RWPE2 (cell line): ENCODE measurements at regions not wholly inside any gene's neighbourhood (a gene's known extent, or its start where the extent isn't known, plus 50 kb on each side); places are given as distances from the start of the nearest gene placed in this dataset.

Experiments used
- ATAC-seq: fragments of 200-7000 bp; cut with Tn5 transposase; 3 replicates; pipeline ENCODE4 v1.9.1; 2021; ENCODE audit warnings: low read depth
- DNase-seq: peaks from one replicate; pipeline ENCODE4 v3.0.0-alpha.2; 2020; ENCODE audit warnings: low spot score
- H3K27ac ChIP-seq: fragments of 450-650 bp; 2 replicates; pipeline ENCODE4 v1.5.1; 2017; ENCODE audit warnings: mild to moderate bottlenecking; ENCODE audit not compliant: poor library complexity, severe bottlenecking
- H3K27me3 ChIP-seq: fragments of 250-450 bp; sonication (Bioruptor Pico); 2 replicates; pipeline ENCODE4 v1.5.1; 2021; ENCODE audit warnings: mild to moderate bottlenecking, moderate library complexity; ENCODE audit not compliant: insufficient read depth, poor library complexity, severe bottlenecking
- H3K36me3 ChIP-seq: fragments of 250-450 bp; sonication (Bioruptor Pico); 2 replicates; pipeline ENCODE4 v1.5.1; 2020; ENCODE audit warnings: low read depth, mild to moderate bottlenecking, moderate library complexity
- H3K4me1 ChIP-seq: fragments of 250-450 bp; sonication (Bioruptor Pico); 2 replicates; pipeline ENCODE4 v1.5.1; 2021; ENCODE audit warnings: mild to moderate bottlenecking, moderate library complexity; ENCODE audit not compliant: insufficient read depth, poor library complexity, severe bottlenecking
- H3K4me3 ChIP-seq: fragments of 250-450 bp; sonication (Bioruptor Pico); 2 replicates; pipeline ENCODE4 v1.5.1; 2021; ENCODE audit warnings: mild to moderate bottlenecking, moderate library complexity; ENCODE audit not compliant: severe bottlenecking
- H3K9me3 ChIP-seq: fragments of 250-450 bp; sonication (Bioruptor Pico); 2 replicates; pipeline ENCODE4 v1.5.1; 2021; ENCODE audit warnings: mild to moderate bottlenecking, moderate library complexity; ENCODE audit not compliant: severe bottlenecking
- TF ChIP-seq, protein P1 (sequence below): fragments of 450-650 bp; IDR thresholded peaks from one replicate; pipeline ENCODE4 v1.5.1; 2017; ENCODE audit warnings: mild to moderate bottlenecking, moderate library complexity; ENCODE audit not compliant: poor library complexity, severe bottlenecking

DNA sequence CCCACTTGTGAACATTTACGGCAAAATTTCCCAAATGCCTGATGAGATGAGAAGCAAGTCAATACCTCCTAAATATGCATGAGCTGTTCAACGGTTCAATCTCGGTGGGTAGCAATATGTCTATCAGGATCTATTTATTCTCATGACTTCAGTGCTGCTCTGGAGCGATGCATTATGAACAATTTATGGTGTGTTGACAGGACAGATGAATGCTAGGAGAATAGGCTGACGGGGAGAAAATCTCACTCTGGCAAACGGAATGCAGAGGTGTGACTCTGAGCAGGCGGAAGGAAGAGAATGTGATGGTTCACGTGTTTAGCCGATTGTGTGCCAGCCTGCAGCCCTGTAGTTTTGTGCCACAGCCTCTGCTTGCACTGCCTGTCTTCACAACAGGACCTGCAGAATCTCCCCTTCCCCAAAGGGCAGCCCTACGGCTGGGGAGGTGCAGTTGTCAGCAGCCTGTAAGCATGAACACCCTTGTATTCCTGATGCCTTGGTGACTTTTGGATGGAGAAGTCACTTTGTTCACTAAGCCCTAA is 345.2 kb downstream of the PHKB start:
- H3K9me3 ChIP-seq, result no peaks in the 10 kb centered on the region
- H3K36me3 ChIP-seq, result no peaks in the 10 kb centered on the region
- no peaks in the 10 kb centered on the region for H3K4me1 ChIP-seq
- DNase-seq (no peak), ATAC-seq (no peak)
- no peak overlapping the region for H3K4me3 ChIP-seq
- H3K27me3 ChIP-seq, result no peaks in the 10 kb centered on the region
- H3K27ac ChIP-seq, result no peak overlapping the region
- TF ChIP-seq, protein P1, sequence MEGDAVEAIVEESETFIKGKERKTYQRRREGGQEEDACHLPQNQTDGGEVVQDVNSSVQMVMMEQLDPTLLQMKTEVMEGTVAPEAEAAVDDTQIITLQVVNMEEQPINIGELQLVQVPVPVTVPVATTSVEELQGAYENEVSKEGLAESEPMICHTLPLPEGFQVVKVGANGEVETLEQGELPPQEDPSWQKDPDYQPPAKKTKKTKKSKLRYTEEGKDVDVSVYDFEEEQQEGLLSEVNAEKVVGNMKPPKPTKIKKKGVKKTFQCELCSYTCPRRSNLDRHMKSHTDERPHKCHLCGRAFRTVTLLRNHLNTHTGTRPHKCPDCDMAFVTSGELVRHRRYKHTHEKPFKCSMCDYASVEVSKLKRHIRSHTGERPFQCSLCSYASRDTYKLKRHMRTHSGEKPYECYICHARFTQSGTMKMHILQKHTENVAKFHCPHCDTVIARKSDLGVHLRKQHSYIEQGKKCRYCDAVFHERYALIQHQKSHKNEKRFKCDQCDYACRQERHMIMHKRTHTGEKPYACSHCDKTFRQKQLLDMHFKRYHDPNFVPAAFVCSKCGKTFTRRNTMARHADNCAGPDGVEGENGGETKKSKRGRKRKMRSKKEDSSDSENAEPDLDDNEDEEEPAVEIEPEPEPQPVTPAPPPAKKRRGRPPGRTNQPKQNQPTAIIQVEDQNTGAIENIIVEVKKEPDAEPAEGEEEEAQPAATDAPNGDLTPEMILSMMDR, result no peak

DNA sequence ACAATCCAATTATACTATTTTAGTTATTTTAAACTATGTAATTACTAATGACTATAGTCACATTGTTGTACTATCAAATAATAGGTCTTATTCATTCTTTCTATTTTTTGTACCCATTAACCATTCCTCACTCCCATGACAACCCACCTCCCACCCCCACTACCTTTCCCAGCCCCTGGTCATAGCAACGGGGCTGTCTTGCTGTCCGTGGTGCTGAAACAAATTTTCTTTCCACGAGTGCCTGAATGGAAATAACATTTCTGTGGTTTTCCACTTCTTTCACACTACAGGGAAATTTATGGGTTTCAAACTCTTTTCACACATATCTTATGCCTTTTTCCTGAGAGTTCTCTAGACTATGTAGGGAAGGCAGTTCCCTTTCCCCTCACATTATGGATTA is 326.6 kb downstream of the PHKB start:
- Histone ChIP-seq H3K4me1 (no peaks in the 10 kb centered on the region), H3K27ac (no peak overlapping the region), H3K27me3 (no peaks in the 10 kb centered on the region), H3K4me3 (no peak overlapping the region), H3K9me3 (peaks cover 4% of the 10 kb centered on the region), H3K36me3 (no peaks in the 10 kb centered on the region)
- no peak for ATAC-seq
- TF ChIP-seq, protein P1, result no peak
- DNase-seq, result no peak

DNA sequence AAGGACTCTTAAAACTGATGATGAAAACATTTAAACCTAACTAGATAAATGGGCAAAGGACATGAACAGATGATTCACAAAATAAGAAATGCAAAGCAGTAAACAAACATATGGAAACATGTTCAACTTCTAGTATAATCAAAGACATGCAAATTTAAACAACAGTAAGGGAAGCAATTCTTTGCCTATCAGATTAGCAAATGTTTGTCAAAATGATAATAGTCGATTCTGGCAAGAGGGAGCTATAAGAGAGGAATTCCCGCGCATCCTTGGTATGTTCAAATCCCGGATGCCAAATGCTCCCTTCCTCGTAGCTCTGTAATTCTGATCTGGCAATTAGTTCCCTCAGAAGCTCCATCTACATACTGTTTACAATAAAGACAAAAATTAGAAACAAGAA is 320.5 kb downstream of the PHKB start:
- Histone ChIP-seq H3K27ac (no peak overlapping the region), H3K36me3 (no peaks in the 10 kb centered on the region), H3K9me3 (no peaks in the 10 kb centered on the region), H3K27me3 (no peaks in the 10 kb centered on the region), H3K4me1 (no peaks in the 10 kb centered on the region), H3K4me3 (no peak overlapping the region)
- no peak for DNase-seq
- ATAC-seq, result no peak
- TF ChIP-seq, protein P1, result no peak

DNA sequence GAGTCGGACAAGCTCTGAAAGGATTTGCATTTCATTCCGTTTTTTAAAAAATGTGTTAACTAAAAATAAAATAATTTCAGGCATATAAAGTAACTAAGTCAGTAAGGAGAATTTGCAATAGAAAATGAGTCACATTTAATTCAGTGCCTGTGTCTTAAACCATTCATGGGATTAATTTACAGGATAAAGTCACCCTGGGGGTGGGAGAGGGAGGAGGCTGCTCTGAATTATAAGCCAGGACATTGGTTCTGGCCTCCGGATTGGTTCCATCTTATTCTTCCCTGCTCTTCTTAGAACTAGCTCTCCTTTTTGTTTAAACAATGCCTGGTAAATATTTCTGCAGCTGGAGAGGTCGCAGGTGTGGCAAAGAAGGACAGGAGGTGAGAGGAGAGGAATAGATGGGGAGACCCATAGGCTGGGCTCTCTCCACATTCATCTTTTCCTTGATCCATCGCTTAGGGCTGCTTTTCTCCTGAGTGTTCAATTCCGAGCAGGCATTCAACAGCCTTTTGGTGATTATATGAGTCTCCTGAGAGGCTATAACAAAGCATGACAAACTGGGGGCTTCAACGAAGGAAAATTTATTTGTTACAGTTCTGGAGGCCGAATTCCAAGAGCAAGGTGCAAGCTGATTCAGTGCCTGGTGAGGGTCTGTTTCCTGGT is 319.2 kb downstream of the PHKB start:
- TF ChIP-seq, protein P1, result no peak
- Histone ChIP-seq H3K4me3 (no peak overlapping the region), H3K36me3 (no peaks in the 10 kb centered on the region), H3K4me1 (no peaks in the 10 kb centered on the region), H3K27me3 (no peaks in the 10 kb centered on the region), H3K9me3 (no peaks in the 10 kb centered on the region), H3K27ac (no peak overlapping the region)
- ATAC-seq (no peak), DNase-seq (no peak)
